Loucy (cell line): ENCODE measurements at regions not wholly inside any gene's neighbourhood (a gene's known extent, or its start where the extent isn't known, plus 50 kb on each side); places are given as distances from the start of the nearest gene placed in this dataset.
"Not testable (repeated sequence)": the region's sequence is repeated elsewhere in the genome, so short reads cannot be mapped to it uniquely, and the experiment has no call there.

Experiments used
- EZH2phosphoT487 ChIP-seq: fragments of 200-600 bp; IDR thresholded peaks from 2 replicates; pipeline ENCODE4 v1.6.1; 2018; ENCODE audit warnings: antibody characterized with exemption, mild to moderate bottlenecking, moderate library complexity, borderline replicate concordance
- TF ChIP-seq, protein P1 (sequence below): fragments of 200-600 bp; sonication (generic); conservative IDR thresholded peaks from 2 replicates; pipeline ENCODE4 v1.5.1; 2014; ENCODE audit warnings: mild to moderate bottlenecking, antibody characterized with exemption, low read length

- TF ChIP-seq, protein P1, sequence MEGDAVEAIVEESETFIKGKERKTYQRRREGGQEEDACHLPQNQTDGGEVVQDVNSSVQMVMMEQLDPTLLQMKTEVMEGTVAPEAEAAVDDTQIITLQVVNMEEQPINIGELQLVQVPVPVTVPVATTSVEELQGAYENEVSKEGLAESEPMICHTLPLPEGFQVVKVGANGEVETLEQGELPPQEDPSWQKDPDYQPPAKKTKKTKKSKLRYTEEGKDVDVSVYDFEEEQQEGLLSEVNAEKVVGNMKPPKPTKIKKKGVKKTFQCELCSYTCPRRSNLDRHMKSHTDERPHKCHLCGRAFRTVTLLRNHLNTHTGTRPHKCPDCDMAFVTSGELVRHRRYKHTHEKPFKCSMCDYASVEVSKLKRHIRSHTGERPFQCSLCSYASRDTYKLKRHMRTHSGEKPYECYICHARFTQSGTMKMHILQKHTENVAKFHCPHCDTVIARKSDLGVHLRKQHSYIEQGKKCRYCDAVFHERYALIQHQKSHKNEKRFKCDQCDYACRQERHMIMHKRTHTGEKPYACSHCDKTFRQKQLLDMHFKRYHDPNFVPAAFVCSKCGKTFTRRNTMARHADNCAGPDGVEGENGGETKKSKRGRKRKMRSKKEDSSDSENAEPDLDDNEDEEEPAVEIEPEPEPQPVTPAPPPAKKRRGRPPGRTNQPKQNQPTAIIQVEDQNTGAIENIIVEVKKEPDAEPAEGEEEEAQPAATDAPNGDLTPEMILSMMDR: not testable (repeated sequence)
- TF ChIP-seq EZH2phosphoT487: not testable (repeated sequence)
Observed at GRCh38 chr15:25988716-25989115, 125.6 kb upstream of the ATP10A start.
